ENCODE measurements at regions not wholly inside any gene's neighbourhood (a gene's known extent, or its start where the extent isn't known, plus 50 kb on each side); places are given as distances from the start of the nearest gene placed in this dataset.
"Not testable (repeated sequence)": the region's sequence is repeated elsewhere in the genome, so short reads cannot be mapped to it uniquely, and the experiment has no call there.

DNA sequence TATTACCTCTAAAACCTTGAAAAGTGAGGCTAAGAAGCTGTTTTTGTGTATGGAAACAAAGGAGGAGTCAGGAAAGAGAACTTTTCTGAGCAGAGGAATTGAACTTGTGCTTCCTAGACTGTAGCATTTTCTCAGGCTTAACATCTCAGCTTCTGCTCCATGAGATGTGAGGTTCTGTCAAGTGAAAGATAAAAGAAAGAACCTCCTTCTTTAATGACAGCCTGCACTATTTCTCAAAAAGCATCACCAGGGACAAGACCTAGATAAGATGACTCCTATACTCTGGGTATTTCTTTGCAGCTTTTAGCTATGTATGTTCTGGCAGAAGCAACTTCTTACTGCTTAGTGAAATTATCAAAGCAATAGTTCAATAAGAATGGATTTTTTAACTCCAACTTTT, 87.6 kb upstream of the KCNQ5 start:
- DNase-seq, result no peak

DNA sequence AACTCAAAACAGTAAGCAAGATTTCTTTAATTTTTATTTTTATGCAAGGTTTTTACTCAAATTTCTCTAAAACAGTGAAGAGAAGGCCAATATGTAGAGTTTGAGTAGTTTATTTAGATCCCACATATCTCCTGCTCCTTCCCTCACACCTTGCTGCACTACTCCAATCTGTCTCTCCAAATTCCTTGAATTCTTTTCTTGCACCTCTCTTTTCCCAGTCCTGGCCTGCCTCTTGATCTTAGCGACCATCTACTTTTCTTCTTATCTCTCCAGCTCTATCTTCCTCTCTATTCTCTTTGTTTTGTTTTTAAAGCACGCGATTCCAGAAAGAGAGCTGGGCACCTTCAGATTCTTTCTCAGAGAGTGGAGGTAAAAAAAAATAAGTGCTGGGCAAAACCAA, 86.7 kb upstream of the KCNQ5 start:
- DNase-seq, result no peak

DNA sequence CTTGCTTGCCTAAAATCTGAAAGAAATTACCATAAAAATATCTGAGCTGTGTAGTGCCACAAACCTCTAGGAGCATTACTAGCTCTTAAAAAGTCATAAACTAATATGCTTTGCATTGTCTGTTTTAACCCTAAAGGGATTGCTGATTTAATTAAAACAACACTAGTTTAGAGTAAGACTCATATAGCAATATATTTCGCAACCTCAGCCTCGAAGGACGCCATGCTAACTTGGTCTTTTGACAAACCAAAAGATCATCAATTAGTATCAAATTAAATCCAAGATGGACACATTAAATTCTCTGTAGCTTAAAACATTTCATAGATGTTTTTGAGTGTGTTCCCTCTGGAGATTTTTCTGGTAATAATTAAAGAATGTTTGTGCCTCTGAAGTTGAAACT, 74.8 kb upstream of the KCNQ5 start:
- DNase-seq, result no peak

DNA sequence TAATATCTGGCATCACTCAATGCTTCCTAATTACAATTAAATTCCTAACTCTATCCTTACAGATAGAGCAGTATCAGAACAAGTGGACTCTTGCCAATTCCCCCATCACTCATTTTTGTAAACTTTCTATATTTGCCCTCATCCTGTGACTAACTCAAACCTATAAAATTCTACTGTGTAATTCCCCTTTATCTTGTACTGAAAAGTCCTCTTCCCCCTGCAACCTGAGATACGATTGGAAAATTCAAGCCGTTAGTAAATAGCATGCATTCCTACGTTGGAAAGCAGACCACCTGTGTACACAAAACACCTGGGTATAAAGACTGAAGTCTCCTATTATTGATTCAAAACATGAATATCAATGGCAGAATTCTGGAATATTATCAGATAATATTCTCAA, 70.4 kb upstream of the KCNQ5 start:
- DNase-seq, result peak; percentile 47

DNA sequence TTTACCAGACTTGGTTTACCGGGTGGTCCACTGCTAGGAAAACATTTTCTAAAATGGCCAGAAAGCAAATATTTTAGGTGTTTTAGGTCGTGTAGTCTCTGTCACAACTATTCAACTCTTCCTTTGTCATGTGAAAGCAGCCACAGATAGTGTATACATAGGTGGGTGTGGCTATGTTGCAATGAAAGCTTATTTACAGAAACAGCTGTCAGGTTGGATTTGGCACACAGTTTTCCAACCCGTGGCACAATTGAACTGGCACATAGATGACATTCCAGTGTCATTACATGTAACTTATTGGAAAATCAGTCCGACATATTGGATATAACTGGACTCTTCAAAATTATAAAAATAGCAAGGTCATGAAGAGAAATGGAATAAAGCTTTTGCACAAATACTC, 68.9 kb upstream of the KCNQ5 start:
- DNase-seq, result peak; percentile 40

DNA sequence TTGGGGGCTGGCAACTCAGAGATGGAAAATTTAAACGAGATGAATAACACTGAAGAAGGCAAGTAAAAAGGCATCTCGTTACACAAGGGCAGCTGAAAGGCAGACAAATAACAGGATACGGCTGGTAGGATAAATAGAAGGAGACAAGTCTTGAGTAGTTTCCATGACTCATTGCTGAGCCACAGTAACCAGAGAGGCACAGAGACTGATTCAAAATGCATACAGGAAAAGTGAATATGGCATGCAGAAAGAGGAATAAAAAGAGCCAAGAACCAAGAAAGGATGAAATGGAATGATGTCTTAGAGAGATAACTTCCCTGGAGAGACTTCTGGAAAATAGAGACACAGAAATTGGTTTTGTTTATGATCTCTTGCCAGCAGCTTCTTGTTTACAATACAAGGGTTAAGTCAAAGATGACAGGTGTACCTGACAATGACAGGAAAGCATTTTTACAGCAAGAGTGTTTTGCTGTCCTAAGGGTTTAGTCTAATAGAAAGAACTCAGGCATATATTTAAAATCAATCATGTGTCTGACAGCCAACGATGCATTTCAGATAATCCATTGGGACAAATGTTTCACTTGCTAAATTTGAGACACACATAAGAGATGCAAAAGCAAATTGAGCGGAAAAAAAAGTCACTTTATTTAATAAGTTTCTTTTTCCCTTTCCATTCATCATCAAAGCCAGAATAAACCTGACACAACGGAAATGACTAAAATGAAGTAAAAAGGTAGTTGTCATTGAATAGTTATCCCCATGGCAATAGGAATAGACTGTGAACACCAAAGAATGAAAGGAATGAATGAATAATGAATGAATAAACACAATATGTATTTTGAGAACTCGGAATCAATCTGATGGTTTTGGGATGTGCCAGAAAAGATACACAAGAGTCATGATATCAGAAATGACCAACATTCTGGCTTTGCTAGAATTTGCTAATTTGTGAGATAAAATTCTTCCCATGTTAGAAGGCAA, 68.0 kb upstream of the KCNQ5 start:
- peak; percentile 70 for DNase-seq

DNA sequence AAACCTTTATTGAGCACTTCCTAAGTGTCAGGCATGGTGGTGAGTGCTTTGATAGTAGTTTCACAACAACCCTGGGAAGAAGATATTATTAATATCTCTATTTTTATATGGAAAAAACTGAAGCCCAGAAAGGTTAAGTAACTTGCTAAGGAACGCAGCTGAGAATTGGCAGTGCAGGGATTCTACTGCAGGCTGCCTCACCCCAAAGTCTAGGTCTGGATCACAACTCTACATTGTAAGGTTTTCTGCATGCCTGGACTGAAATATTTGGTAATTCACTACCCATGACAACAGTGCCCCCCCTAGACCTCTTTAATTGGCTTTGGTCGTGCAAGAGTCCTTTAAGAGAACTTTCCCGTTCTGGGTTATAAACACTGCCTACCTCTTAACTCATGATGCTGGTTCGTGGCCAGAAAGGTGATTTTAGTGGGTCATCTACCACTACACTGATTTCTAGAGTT, 67.1 kb upstream of the KCNQ5 start:
- no peak for DNase-seq

DNA sequence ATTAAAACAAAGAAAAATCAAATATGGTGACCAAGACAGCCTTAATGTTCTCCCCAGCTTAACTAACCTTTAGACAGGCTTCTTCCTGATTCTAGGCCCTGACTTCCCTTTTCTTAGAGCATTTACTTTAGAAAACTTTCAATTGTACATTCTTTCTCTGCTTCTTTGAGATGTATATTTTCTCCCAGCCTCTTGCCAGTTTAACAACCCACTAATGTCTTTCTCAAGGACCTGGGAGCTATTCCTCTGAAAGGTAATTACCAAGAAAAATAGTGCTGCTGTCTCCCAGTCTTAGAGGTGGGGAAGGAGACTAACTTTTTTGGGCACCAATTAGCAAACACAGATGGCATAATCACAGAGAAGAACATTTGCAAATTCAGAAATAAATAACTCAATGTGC, 62.8 kb upstream of the KCNQ5 start:
- no peak for DNase-seq

DNA sequence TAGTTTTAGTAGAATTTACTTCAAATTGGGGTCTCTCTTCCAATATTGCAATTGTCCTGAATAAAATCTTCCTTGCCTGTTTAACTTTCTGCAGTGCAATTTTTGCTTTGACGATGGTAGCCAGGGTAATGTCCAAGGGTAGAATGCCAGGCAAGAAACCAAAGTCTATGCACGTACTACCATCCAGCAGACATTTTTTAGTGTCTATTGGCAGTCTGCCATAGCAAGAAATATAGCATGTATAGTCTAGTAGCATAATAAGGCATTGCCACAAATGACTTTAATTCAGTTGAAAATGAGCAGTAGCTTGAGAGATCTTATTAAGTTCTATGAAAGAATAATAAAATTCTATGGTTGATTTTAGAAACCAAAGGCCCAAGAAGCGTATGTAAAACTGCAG, 62.3 kb upstream of the KCNQ5 start:
- DNase-seq, result peak; percentile 46

DNA sequence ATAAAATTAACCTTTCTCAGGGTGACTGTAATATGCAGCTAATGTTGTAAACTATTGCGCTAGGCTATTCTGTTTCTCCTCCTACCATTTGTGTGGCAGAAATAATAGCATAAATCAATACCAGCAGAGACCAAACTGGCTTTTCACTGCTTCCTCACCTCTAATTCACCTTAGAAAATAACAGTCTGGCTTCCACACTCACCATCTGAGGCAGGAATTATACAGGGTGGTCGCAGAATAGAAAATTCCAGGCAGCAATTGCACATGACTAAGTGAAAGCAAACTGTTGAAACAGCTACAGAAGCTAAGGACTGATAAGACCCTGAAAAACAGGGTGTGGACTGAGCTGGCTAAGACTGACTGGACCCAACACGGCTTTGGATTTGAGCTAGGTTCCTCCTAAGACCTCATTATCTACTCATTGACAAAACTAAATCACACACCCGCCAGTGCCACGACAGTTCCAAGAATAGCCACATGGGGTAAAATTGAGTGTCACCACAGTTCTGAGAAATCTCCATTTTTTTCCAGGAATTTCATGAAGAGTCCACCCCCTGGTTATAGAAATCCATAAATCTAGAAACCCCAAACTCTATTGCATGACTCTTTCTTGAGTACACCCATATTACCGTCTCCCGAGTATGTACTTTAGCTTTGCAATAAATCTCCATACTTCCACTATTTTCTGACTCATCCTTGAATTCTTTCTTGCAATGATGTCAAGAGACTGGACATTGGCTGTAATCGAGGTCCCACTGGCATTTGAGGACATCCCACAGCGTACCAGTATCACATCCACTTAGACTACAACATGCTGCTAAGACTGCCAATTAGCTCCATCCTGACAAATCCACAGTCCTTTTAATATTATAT, 60.9 kb upstream of the KCNQ5 start:
- DNase-seq, result no peak

DNA sequence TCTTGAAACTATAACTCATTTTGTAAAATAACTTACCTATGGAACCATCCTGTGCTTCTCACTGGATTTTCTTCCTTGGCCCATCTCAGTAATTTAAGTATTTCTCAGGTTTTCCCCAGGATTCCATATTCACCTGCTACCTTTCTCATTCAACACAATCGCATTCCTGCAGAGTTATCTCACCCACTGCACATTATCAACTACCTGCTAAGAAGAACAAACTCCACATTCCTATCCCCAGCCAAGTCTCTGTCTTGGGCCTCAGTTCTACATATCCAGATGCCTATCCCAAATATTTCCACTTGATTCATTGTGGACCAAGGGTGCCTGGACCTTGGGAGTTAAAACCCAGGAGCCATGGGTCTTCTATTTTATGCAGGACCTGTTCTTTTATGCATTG, 60.2 kb upstream of the KCNQ5 start:
- no peak for DNase-seq

DNA sequence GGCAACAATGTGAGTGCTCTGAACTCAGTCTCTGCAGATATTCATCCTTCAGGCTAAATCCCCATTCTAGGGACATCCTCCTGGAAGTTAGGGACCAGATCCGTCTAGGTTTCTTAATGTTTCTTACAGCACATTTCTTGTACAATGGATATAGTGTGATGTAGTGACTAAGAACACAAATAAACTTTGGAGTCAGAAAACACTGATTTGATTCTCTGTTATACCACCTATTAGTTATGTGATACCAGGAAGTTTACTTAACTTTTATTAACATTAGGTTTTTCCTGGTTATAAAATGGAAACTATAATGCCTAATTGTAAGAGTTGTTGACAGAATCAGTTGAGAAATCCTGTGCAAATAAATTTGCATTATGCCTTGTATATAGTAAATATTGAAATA, 57.6 kb upstream of the KCNQ5 start:
- no peak for DNase-seq

DNA sequence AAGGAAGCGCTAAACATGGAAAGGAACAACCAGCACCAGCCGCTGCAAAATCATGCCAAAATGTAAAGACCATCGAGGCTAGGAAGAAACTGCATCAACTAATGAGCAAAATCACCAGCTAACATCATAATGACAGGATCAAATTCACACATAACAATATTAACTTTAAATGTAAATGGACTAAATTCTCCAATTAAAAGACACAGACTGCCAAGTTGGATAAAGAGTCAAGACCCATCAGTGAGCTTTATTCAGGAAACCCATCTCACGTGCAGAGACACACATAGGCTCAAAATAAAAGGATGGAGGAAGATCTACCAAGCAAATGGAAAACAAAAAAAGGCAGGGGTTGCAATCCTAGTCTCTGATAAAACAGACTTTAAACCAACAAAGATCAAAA, 49.9 kb upstream of the KCNQ5 start:
- not testable (repeated sequence) for DNase-seq
